ENCODE measurements at regions not wholly inside any gene's neighbourhood (a gene's known extent, or its start where the extent isn't known, plus 50 kb on each side); places are given as distances from the start of the nearest gene placed in this dataset.

GRCh38 chr6:130575971-130576370 is 210.2 kb downstream of the TMEM200A start:
- TF ChIP-seq CTCF (IDR thresholded peaks at IDR 0.05), result no peak
- TF ChIP-seq POLR2A (IDR thresholded peaks at IDR 0.05), result no peak

All from uterus (tissue), 2 donors.